ENCODE measurements at regions not wholly inside any gene's neighbourhood (a gene's known extent, or its start where the extent isn't known, plus 50 kb on each side); places are given as distances from the start of the nearest gene placed in this dataset.

- Histone ChIP-seq H3K27me3 (replicated peaks) (no peaks in the 10 kb centered on the region), H3K27ac (no peak overlapping the region), H3K4me3 (no peak overlapping the region), H3K9me3 (replicated peaks) (peaks cover 8% of the 10 kb centered on the region; the same call in 1 of the 2 replicates), H3K4me1 (replicated peaks) (no peaks in the 10 kb centered on the region), H3K36me3 (no peaks in the 10 kb centered on the region)
- no peak for DNase-seq (ENCODE audit: low read depth in 1 of 2, low spot score in 2 of 2)
Measured at GRCh38 chr1:224791362-224791941, 138.0 kb upstream of the DNAH14 start.

- Histone ChIP-seq H3K9me3 (replicated peaks) (peaks cover 8% of the 10 kb centered on the region; the same call in 1 of the 2 replicates), H3K27ac (no peak overlapping the region), H3K4me1 (replicated peaks) (peaks cover 4% of the 10 kb centered on the region; the same call in 1 of the 2 replicates), H3K27me3 (replicated peaks) (no peaks in the 10 kb centered on the region), H3K4me3 (no peak overlapping the region), H3K36me3 (no peaks in the 10 kb centered on the region)
- DNase-seq (ENCODE audit: low read depth in 1 of 2, low spot score in 2 of 2) = no peak
Measured at GRCh38 chr1:224795591-224795990, 133.9 kb upstream of the DNAH14 start.

GRCh38 chr1:224799083-224799482 is 130.4 kb upstream of the DNAH14 start:
- no peak for DNase-seq (ENCODE audit: low read depth in 1 of 2, low spot score in 2 of 2)
- H3K27me3 ChIP-seq (replicated peaks) = no peaks in the 10 kb centered on the region
- no peaks in the 10 kb centered on the region for H3K36me3 ChIP-seq
- no peak overlapping the region for H3K4me3 ChIP-seq
- H3K4me1 ChIP-seq (replicated peaks) = peaks cover 4% of the 10 kb centered on the region
- peaks cover 8% of the 10 kb centered on the region; the same call in 1 of the 2 replicates for H3K9me3 ChIP-seq (replicated peaks)
- no peak overlapping the region for H3K27ac ChIP-seq

GRCh38 chr1:224800486-224801119 is 128.9 kb upstream of the DNAH14 start:
- DNase-seq (ENCODE audit: low read depth in 1 of 2, low spot score in 2 of 2) = no peak
- no peaks in the 10 kb centered on the region for H3K36me3 ChIP-seq
- peaks cover 4% of the 10 kb centered on the region for H3K4me1 ChIP-seq (replicated peaks)
- no peak overlapping the region for H3K27ac ChIP-seq
- H3K4me3 ChIP-seq = no peak overlapping the region
- no peaks in the 10 kb centered on the region for H3K9me3 ChIP-seq (replicated peaks)
- H3K27me3 ChIP-seq (replicated peaks) = no peaks in the 10 kb centered on the region

- no peaks in the 10 kb centered on the region for H3K36me3 ChIP-seq
- DNase-seq (ENCODE audit: low read depth in 1 of 2, low spot score in 2 of 2) = no peak
Measured at GRCh38 chr1:224801844-224802490, 127.5 kb upstream of the DNAH14 start.

GRCh38 chr1:224802617-224803016 is 126.9 kb upstream of the DNAH14 start:
- H3K27me3 ChIP-seq (replicated peaks) = no peaks in the 10 kb centered on the region
- no peak for DNase-seq (ENCODE audit: low read depth in 1 of 2, low spot score in 2 of 2)
- H3K27ac ChIP-seq = no peak overlapping the region
- H3K4me1 ChIP-seq (replicated peaks) = peaks cover 4% of the 10 kb centered on the region
- H3K9me3 ChIP-seq (replicated peaks) = no peaks in the 10 kb centered on the region
- H3K36me3 ChIP-seq = no peaks in the 10 kb centered on the region
- no peak overlapping the region for H3K4me3 ChIP-seq

More at GRCh38 chr1:224801844-224802490, 127.5 kb upstream of the DNAH14 start:
- no peaks in the 10 kb centered on the region for H3K9me3 ChIP-seq (replicated peaks)
- no peaks in the 10 kb centered on the region for H3K27me3 ChIP-seq (replicated peaks)
- H3K27ac ChIP-seq = no peak overlapping the region
- H3K4me3 ChIP-seq = no peak overlapping the region
- peaks cover 4% of the 10 kb centered on the region for H3K4me1 ChIP-seq (replicated peaks)

GRCh38 chr1:224804220-224804619 is 125.3 kb upstream of the DNAH14 start:
- no peaks in the 10 kb centered on the region; the same call in 1 of the 2 replicates for H3K4me1 ChIP-seq (replicated peaks)
- no peak overlapping the region for H3K27ac ChIP-seq
- no peaks in the 10 kb centered on the region for H3K36me3 ChIP-seq
- H3K4me3 ChIP-seq = no peak overlapping the region
- H3K9me3 ChIP-seq (replicated peaks) = no peaks in the 10 kb centered on the region
- DNase-seq (ENCODE audit: low read depth in 1 of 2, low spot score in 2 of 2) = no peak
- H3K27me3 ChIP-seq (replicated peaks) = no peaks in the 10 kb centered on the region

- DNase-seq (ENCODE audit: low read depth in 1 of 2, low spot score in 2 of 2) = no peak
Measured at GRCh38 chr1:224805889-224806288, 123.6 kb upstream of the DNAH14 start.

GRCh38 chr1:224809137-224809536 is 120.3 kb upstream of the DNAH14 start:
- no peaks in the 10 kb centered on the region for H3K36me3 ChIP-seq
- DNase-seq (ENCODE audit: low read depth in 1 of 2, low spot score in 2 of 2) = no peak
- H3K9me3 ChIP-seq (replicated peaks) = no peaks in the 10 kb centered on the region
- no peak overlapping the region for H3K27ac ChIP-seq
- H3K27me3 ChIP-seq (replicated peaks) = no peaks in the 10 kb centered on the region
- H3K4me3 ChIP-seq = no peak overlapping the region
- no peaks in the 10 kb centered on the region for H3K4me1 ChIP-seq (replicated peaks)

More at GRCh38 chr1:224805889-224806288, 123.6 kb upstream of the DNAH14 start:
- Histone ChIP-seq H3K36me3 (no peaks in the 10 kb centered on the region), H3K27me3 (replicated peaks) (no peaks in the 10 kb centered on the region), H3K9me3 (replicated peaks) (no peaks in the 10 kb centered on the region), H3K27ac (no peak overlapping the region), H3K4me3 (no peak overlapping the region), H3K4me1 (replicated peaks) (no peaks in the 10 kb centered on the region; the same call in 1 of the 2 replicates)

GRCh38 chr1:224809613-224810012 is 119.9 kb upstream of the DNAH14 start:
- Histone ChIP-seq H3K27ac (no peak overlapping the region), H3K36me3 (no peaks in the 10 kb centered on the region), H3K4me1 (replicated peaks) (no peaks in the 10 kb centered on the region), H3K27me3 (replicated peaks) (no peaks in the 10 kb centered on the region), H3K4me3 (no peak overlapping the region), H3K9me3 (replicated peaks) (no peaks in the 10 kb centered on the region)
- no peak for DNase-seq (ENCODE audit: low read depth in 1 of 2, low spot score in 2 of 2)

- Histone ChIP-seq H3K27ac (no peak overlapping the region), H3K9me3 (replicated peaks) (no peaks in the 10 kb centered on the region), H3K4me1 (replicated peaks) (no peaks in the 10 kb centered on the region), H3K4me3 (no peak overlapping the region), H3K36me3 (no peaks in the 10 kb centered on the region), H3K27me3 (replicated peaks) (no peaks in the 10 kb centered on the region)
- no peak for DNase-seq (ENCODE audit: low read depth in 1 of 2, low spot score in 2 of 2)
Measured at GRCh38 chr1:224811564-224811963, 117.9 kb upstream of the DNAH14 start.

GRCh38 chr1:224815647-224816046 is 113.8 kb upstream of the DNAH14 start:
- no peak for DNase-seq (ENCODE audit: low read depth in 1 of 2, low spot score in 2 of 2)

GRCh38 chr1:224816062-224816461 is 113.4 kb upstream of the DNAH14 start:
- Histone ChIP-seq H3K4me3 (no peak overlapping the region), H3K36me3 (no peaks in the 10 kb centered on the region), H3K9me3 (replicated peaks) (peaks cover 2% of the 10 kb centered on the region; the same call in 1 of the 2 replicates), H3K4me1 (replicated peaks) (no peaks in the 10 kb centered on the region), H3K27me3 (replicated peaks) (no peaks in the 10 kb centered on the region), H3K27ac (no peak overlapping the region)
- no peak for DNase-seq (ENCODE audit: low read depth in 1 of 2, low spot score in 2 of 2)

More at GRCh38 chr1:224815647-224816046, 113.8 kb upstream of the DNAH14 start:
- H3K27ac ChIP-seq = no peak overlapping the region
- no peak overlapping the region for H3K4me3 ChIP-seq
- no peaks in the 10 kb centered on the region for H3K27me3 ChIP-seq (replicated peaks)
- no peaks in the 10 kb centered on the region for H3K4me1 ChIP-seq (replicated peaks)
- no peaks in the 10 kb centered on the region for H3K36me3 ChIP-seq
- no peaks in the 10 kb centered on the region for H3K9me3 ChIP-seq (replicated peaks)

- Histone ChIP-seq H3K4me1 (replicated peaks) (no peaks in the 10 kb centered on the region), H3K36me3 (no peaks in the 10 kb centered on the region), H3K27ac (no peak overlapping the region), H3K9me3 (replicated peaks) (peaks cover 5% of the 10 kb centered on the region; the same call in 1 of the 2 replicates), H3K27me3 (replicated peaks) (no peaks in the 10 kb centered on the region), H3K4me3 (no peak overlapping the region)
- DNase-seq (ENCODE audit: low read depth in 1 of 2, low spot score in 2 of 2) = no peak
Measured at GRCh38 chr1:224817382-224817781, 112.1 kb upstream of the DNAH14 start.

Data from SJSA1 (cell line).